HG03565 (cell line): ENCODE measurements at regions not wholly inside any gene's neighbourhood (a gene's known extent, or its start where the extent isn't known, plus 50 kb on each side); places are given as distances from the start of the nearest gene placed in this dataset.
"Not testable (repeated sequence)": the region's sequence is repeated elsewhere in the genome, so short reads cannot be mapped to it uniquely, and the experiment has no call there.

ENCODE experiments used
- ATAC-seq: cut with Tn5 transposase; IDR thresholded peaks from one replicate; pipeline ENCODE4 v1.9.1; 2021; ENCODE audit warnings: mild to moderate bottlenecking, moderate library complexity; ENCODE audit not compliant: unreplicated experiment

DNA sequence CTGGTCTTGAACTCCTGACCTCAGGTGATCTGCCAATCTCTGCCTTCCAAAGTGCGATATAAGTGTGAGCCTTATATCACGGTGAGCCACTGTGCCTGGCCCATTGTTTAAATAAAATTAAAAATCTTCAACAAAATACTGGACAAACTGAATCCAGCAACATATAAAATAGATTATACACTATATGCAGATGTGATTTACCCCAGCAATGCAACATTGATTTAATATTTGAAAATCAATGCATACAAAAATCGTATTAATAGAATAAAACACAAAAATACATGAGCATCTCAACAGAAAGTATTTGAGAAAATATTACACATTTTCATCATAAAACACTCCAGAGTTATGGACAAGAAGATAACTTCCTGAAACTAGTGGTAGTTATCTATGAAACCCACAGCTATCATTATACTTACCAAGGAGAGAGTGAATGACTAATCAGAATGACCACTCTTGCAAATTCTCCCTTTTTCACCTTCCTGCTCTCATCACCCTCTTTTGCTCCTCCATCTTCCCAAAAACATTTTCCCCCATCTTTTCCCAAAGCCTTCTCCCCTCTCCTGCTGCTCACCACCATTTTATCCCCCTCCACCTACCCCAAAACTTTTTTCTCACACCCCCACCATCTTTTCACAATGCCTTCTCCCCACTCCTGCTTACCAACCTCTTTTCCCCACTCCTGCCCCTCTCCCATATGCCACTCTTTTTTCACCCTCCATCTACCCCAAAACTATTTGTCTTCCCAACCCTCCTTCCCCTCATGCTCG lies 122.1 kb upstream of the VPREB1 start:
- ATAC-seq: no peak

DNA sequence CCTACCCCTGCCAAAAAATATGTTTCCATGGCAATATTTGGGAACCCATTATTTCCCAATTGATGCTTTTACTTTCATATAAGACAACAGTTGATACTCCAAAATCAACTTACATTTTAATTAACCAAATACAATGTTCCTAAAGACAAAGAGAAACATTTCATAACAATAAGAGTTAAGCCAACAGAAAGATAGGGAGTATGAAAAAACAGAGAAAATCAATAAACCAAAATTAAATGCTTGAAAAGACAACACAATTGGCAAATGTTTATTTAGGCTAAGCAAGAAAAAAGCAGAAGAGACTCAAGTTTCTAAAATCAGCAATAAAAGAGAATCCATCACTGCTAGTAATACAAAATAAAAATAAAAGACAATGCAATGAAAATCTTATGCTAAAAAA lies 123.1 kb upstream of the VPREB1 start:
- ATAC-seq: no peak

DNA sequence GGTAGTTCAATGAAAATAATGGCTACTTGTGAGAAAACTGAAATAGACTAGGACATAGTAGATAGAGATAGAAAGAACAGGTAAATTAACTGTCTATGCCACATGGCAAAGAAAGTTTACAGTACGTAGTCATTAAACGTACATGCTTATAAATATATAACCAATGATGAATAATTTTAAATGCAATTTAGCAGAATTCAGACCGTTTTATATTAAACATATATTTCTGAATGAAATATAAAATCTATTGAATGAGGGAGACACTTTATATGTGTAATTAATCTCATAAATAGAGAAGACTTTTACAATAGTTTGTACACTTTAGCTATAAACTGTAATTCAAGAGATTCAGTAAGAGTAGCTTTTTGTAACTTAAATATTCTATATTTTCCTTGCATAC lies 124.4 kb upstream of the VPREB1 start:
- ATAC-seq: no peak

DNA sequence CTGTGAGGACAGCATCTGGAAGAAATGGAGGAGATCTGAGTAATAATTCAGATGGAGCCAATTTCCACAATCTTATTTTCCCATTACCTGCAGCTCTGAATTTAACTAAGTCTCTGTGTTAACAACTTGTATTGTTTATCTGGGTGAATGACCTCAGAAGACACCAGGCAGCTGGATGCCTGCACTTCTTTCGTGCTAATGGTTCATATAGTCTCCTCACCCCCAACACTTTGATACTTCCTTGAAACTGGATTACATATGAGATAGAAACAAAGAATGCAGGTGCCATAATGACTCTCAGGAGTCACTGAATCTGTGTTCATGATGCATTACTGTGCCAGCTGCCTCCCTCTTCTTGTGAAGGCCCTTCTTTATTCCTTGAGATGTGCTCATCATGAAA lies 125.6 kb upstream of the VPREB1 start:
- ATAC-seq: no peak

DNA sequence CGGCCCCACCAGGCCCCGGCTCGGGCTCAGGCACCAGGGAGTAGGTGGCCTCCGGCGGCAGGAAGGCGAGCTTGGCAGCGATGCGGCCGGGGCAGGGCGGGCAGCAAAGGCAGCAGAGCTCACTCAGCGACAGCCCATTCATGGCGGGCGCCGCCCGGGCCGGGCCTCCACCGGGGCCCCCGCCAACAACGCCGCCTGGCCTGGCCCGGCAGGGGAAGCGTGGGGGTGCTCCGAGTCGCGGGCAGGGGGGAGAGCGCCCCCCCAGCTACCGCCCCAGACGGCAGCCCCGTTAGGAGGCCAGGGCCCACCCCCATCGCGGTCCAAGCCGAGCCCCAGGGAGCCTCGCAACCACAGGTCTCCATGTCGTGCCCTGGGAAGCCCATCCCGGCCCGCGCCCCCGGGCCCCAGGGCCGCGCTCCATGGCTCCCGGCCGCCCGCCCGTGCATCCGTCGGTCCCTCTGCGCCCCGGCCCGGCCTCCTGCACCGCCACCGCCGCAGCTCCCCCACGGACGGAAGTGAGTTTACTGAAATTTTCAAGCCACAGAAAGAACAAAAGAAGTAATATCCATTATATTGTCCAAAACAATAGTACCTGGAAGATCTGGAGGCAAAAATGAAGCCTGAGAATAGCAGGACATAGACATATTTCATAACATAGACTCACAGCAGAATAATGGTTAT lies 126.6 kb upstream of the VPREB1 start:
- ATAC-seq: not testable (repeated sequence)

DNA sequence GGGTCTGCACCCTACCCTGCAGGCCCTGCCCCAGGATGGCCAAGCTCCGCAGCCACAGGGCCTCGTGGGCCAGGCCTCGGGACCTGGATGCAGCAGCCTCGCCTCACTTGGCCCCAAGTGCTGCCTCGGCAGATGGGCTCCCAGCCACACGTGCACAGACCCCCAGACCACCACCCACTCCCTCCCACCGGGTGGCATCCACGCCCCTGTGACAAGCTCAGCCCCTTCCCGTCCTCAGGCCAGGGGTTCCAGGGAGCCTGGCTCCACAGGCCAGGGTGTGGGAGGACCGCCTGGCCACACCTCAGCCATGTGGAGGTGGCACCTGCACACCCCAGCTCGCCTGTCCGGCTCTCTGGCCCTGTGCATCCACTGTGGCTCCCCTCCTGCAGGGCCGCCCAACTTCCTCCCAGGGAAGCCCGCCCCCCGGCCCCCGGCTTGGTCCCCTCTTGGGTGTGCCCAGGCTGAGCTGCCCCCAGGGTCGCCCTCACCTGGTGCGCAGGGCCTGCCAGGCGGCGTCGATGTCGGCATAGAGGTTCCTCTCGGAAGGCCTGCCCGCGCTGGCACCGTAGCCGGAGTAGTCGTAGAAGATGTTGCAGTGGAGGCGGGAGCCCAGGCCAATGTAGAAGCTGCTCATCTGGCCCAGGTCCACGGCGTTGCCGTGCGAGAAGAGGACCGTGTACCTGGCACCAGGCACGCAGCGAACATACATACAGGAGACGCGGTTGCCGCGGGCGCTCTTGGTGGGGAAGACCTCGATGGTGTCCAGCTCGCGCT lies 127.4 kb upstream of the VPREB1 start:
- not testable (repeated sequence) for ATAC-seq

DNA sequence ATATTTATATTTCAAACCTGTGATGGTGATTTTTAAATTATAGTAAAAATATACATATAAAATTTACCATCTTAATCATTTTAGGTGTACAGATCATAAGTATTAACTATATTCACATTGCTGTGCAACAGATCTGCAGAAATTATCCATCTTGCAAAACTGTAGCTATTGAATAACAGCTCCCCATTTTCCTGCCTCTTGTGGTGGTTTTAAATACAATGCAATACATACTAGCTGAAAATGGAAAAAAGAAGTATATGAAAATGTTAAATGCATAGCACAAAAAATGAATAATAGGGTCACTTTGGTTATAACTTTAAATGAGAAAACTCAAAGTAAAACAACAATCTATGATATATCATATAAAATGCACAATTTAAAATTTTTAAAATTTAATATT lies 130.9 kb upstream of the VPREB1 start:
- no peak for ATAC-seq

DNA sequence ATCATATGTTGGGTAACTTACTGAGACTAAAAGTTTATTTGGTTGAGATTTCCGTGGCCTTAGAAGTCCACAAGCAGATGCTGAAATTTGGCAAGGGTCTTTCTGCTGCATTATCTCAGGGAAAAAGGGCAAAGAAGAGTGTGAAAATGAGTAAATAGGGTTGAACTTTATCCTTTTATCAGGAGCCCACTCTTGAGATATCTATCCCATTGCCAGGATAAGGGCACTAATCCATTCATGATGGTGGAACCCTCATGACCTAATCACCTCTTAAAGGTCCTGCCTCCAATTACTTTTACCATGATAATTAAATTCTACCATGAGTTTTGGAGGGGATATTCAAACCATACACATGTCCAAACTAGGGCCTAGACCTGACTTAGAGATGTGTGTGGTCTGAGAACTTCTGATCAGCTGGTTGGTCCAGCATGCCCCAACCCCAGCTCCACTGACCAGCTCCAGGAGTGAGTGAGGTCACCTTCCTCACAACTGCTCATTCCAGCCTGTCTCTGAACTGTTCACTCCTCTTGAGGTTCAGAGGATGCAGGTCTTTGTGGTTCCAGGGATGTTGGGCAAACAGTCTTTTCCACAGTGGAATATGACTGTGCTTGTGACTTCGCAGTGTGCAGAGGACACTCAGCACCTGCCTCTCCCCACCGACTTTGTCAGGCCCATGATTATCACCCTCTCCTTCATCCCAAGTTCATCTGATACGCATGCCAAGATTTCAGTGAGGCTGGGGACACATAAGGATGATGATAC lies 130.1 kb upstream of the TOP3B start:
- no peak for ATAC-seq

DNA sequence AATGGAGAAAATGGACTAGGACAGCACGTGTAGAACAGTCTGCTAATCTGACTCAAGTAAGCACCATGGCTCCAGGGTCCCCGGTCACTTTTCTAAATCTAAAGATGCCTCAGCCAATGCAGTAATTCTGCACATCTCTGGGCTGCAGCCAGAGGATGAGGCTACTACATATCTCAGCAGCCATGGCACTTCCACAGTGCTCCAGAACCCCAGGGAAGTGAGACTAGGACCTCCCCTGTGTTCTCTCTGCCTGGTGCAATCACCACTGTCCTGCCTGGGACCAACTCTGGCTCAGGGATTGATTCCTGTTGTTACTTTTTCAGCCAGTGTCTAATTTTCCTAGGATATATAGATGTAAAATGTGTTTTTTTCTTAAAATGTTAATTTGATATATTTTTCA lies 129.4 kb upstream of the TOP3B start:
- ATAC-seq: no peak

DNA sequence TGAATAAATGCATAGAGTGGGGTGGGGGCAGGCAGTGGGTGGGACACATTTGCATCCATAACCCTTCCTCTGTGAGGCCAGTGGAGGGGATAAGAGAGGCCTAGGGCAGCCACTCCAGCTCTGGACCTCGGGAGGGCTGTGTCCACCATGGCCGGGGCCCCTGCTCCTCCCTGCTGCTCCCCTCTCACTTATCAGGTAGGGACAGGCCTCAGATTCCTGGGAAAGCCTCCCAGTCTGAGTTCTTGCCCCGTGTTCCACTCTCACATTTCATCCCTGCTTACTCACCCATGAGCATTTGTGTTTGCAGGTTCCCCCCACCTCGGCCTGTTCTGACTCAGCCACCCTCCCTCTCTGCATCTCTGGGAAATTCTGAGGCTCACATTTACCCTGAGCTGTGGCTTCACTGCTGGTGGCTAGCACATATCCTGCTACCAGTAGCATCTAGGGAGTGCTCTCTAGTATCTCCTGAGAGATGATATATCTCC lies 128.7 kb upstream of the TOP3B start:
- peak; percentile 47 for ATAC-seq

DNA sequence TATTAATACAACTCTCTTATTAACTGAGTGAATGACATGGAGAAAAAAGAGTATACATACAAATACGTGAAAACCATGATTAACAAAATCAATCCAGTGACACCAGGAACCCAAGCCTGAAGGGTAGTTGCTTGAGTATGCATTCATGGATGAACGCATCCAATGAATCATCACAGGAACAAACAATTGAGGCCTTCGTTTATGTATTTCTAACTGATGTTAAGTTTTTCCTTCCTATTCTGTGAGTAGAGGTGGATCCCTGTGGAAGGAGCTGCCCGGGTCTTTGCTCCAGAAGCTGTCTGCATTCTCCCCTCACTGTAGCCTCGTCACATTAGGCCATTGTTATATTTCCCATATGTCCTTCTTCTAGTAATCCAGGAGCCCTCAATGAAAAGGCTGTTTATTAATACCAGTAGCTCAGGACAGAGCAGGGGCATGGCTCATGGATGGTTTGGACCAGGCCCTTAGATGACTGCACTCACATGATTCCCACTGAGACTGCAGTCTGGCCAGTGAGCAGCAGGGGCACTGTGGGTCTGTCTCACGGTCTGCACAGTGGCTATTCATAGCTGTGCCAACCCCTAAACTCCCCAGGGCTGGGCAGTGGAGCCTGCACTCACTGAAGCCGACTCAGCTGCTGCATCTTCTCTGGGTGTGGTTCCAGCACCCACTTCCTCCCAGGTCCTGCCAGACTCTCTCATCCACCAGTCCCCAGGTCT lies 128.1 kb upstream of the TOP3B start:
- peak; percentile 73 for ATAC-seq

DNA sequence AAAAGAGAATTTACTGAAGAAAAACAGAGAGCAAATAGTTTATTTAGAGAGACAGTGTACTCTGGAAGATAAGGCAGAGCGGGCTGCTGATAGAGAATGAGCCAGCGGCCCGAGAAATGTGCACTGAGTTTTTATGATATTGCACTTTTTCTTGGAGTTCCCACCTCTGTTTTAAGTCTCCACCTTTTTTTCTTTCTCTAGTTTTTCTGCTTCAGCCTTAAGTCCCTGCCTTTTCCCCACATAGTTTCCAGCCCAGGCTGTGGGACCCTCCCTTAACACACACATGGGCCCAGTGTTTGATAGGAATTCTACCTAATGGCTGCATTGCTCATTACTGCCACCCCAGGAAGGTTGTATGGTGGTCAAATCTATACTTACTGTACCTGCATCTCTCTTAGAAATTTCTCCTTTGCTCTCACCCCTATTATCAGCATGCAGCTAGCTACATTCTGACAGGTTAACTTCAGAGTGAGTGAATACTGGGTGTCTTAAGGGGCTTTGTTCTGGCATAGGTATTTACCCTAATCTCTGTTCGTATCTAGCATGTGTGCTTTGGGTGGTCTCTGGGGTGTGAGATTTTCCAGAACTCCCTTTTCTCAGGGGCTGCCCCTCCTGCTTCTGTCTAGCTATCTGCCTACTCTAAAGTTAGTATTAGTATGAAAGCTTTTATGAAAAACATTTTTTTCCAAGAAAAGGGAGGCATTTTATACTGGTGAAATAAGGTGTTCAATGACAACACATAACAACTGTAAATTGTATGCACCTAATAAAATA lies 127.3 kb upstream of the TOP3B start:
- no peak for ATAC-seq

DNA sequence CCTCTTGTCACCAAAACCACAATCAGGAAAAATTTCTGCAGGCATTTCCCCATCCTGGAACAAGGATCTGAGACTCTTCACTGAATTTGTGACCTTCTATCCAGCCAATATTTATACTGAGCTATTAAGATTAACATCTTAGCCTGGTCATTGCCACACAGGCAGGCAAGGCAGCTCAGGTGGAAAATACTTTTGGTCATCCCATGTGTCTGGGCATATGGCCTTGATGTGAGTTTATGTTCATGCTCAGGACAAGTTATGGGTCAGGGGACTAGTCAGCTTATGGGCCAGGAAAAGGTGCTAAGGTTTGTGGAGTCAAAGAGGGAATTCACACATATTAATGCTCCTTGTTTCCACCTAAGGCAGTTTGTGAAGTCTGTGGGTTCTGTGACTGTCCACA lies 124.3 kb upstream of the TOP3B start:
- no peak for ATAC-seq

DNA sequence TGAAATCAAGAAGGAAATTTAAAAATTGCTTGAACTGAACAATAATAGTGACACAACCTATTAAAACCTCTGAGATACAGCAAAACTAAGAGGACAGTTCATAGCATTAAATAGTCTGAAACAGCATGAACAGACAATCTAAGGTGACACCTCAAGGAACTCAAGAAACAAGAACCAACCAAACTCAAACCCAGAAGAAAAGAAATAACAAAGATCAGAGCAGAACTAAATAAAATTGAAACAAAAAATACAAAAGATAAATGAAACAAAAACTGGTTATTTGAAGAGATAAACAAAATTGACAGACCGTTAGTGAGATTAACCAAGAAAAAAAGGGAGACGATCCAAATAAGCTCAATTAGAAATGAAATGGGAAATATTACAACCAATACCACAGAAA lies 122.8 kb upstream of the TOP3B start:
- ATAC-seq: no peak

DNA sequence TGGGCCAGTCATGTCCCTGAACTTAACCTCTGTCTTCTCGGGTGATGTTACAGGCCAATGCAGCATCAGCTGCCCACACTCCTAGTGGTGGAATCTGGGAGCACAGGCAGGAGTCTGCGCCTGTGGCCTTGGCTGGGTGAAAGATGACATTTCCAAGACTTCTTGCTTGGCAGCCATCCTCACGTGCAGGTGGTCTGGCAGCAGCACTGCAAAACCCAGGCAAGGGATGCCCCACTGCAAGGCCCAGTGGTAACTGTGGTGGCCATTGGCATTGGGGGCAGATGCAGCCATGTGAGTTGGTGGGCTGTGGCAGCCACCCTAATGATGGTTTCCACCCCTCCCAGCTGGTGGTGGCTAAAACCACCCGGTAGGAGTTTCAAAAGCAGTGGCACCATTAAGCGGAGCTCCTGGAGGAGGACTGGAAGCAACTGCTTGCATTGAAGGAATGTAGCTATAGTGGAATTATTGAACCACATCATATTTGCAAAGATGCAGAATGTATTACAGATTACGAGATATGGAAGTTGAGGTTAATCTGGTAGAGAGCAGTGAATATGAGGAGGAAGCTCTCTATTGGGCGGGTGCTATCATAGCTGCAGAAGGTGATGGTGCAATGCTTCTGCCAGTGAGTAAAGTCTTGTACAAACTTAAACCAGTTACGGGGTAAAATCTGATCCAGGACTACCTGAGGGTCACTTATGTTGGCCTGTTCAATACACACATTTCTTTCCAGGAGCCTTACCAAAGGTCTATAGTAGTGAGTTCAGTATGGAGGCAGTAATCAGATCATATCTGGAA lies 120.7 kb upstream of the TOP3B start:
- no peak for ATAC-seq

DNA sequence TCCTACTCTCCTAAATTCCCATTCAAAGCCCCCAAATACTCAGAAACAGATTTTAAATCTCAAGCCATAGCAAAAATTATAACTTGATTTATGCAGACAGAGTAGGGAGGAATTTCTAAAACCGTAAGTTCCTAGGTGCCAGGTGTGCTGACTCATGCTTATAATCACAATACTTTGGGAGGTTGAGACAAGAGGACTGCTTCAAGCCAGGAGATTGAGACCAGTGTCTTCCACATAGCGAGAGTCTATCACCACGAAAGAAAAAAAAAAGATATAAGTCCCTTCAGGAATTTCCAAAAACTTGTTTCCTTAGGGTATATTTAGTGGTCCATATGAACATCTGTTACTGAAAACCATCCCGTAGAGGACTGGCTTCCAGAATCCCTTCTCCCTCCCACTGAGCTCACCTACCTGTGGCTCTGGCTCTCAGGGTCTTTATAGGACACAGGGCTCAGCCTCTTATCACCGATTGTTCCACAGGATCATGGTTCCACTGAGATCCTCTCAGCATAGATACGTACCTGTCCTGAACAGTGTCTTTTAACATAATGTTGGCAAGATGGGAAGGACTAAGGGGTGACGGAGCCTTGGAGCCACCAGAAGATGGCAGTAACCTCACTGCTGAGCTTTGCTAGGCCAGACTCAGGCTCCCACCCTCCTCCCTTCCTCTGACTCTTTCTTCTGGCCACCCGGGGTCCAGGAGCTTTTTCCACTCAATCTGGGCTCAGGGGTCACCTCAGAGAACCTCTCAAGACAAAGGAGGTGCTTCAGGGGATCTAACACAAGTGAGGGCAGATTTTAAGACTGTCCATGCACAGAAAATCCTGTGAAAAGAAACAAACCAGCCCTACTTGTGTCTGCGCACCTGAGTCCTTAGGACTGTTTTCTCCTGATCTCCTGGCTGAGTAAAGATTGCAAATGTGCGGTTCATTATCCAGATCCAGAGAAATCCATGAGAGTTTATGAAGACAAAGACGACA lies 117.5 kb upstream of the TOP3B start:
- ATAC-seq: no peak

DNA sequence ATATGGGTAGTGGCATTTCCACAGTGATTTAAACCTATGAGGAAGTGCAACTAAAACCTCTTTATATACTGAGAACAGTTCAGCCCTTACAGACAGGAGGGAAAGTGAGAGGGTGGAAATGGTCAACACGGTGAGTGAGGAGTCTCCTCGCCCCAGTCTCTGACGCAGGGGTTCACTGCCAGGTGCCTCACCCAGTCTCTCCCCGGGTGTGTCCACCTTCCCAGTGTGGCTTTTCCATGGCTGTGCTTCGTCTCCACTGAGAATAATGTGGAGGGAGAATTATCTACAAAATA lies 116.6 kb upstream of the TOP3B start:
- ATAC-seq: peak; percentile 65
